ENCODE measurements at regions not wholly inside any gene's neighbourhood (a gene's known extent, or its start where the extent isn't known, plus 50 kb on each side); places are given as distances from the start of the nearest gene placed in this dataset.
"Not testable (repeated sequence)": the region's sequence is repeated elsewhere in the genome, so short reads cannot be mapped to it uniquely, and the experiment has no call there.

DNA sequence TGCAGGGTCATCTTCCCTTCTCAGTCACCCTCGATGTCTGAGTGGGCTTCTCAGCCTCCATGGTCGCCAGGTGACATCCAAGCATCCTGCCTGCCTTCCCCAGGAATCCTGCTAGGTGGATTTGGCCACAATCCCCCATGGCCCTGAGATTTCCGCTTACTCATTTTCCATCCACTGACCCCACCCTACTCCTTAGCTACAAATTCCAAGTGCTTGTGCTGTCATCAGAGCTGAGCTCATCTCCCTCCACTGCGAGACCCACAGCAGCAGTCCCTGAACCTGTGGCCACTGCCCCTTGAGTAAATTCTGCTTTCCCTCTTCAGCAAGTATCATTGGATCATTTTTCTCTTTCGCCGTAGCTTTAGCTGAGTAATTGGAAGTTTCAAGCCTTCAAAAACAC is 90.5 kb upstream of the ANKRD10 start:
- no peak for DNase-seq

DNA sequence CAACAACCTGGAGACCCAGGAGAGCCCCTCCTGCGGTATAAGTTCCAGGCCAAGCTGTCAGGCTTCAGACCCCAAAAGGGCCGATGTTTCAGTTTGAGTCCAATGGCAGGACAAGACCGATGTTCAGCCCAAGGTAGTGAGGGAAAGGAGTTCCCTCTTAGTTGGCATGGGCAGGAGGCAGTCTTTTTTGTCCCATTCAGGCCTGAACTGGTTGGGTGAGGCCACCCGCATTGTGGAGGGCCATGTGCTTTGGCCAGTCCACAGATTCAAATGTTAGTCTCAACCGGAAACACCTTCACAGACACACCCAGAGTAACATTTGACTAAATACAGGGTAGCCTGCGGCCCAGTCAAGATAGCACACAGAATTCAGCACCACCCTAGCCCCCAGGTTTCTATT is 89.6 kb upstream of the ANKRD10 start:
- no peak for DNase-seq

DNA sequence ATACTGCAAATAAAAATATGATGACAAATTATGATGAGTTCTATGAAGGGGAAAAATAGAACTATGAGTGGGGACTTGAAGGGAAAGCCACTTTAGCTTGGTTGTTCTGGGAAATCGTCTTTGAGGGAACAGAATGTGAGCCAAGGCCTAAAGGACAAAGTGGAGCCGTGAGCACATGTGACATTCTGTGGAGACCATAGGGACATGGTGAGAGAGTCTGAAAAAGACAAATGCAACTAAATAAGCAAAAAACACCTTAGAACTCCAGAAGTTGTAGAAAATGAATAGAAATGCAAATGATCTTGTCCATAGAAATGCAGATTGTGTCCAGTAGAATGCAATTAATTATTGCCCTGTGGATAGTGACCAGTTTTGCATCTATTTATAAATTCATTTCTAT is 86.8 kb upstream of the ANKRD10 start:
- no peak for DNase-seq

DNA sequence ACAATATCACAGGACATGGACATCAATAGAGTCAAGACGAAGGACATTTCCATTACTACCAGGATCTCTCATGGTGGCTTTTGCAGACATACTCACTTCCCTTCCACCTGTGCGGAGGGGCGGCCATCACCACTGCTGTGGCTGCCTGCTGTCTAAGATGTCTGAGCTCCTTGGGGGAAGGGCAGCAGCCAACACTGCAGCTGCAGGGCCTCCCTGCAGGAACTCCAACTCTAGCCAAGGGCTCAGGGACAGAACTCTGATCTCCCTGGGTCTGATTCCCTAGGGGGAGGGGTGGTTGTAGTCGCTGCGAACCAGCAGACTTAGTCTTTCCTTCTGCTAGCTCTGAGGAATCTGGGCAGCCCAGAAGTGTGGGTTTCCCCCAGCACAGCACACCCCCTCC is 78.9 kb upstream of the ANKRD10 start:
- no peak for DNase-seq

DNA sequence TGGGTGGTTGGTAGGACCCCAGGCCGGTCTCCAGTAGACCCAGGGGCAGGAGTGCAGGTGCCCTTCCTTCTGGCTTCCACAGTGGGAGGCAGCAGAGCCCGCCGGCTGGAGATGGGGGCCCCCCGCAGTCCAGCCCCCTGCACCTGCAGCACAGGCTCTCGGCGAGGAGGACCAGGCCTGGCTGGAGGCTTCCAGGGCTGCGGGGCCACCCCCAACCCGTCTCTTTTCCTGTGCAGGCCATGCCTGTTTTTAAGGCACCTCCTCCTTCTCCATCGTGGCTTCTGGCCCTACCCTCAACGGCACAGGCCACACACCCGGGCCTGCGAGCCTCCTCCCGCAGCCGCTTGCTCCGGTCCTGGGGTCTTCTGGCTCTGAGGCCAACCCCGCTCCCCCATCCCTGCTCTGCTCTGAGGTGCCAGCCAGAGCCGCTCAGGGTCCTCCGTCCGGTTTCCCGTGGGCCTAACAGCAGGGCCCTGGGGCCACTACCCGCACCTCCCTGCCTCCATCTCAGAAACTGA is 77.2 kb upstream of the ANKRD10 start:
- no peak for DNase-seq

DNA sequence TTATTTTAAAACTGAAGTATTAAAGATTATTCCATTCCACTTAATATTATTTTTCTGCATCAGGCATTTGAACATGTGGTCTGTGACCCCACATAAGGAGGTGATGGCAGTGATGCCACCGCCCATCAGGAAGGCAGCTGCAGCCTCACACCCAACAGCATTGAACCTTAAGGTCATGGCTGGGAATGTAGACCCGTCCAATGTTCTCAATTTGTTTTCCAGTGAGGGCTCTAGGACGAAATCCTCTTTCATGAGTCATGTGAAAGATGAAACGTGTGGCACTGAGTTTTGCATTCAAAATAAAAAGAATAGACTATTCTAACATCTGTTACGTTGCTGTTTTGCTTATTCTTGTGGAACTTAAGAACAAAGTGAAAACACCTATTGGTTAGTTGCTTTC is 74.5 kb upstream of the ANKRD10 start:
- no peak for DNase-seq

DNA sequence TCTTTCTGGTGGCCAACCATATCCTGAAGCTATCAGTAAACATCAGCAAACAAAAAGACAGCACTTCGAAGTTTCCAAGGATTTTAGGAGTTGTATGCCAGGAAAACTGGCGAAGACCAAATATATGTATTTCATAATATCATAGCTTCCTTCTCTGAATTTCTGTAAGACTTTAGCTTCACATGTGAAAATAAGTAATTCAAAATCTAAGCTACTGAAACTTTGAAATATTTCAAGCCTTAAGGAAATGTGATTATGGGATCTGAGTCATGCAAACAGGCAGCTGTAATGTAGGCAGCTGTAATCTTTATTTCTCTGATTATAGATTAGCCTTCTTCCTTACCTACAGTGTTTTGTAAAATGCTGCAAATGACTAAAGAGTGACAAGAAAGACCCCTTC is 70.7 kb upstream of the ANKRD10 start:
- no peak for DNase-seq

DNA sequence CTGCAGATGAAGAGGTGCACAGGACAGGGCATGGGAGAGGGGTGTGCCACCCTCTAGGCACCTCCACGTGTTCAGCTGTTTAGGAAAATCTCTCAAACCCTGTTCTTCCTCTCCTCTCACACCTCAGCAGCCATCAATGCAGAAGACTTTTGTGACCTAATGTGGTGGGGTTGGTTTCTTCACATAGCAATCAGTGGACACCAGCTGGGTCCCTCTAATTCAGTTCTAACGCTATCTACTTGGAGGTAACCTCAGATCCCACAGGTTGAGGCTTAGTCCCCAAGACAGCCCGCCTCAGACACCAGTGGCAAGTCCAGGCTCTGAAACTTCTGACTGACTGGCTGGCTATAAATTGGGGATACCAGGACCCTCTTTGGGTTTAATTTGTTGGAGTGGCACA is 69.9 kb upstream of the ANKRD10 start:
- DNase-seq = no peak

DNA sequence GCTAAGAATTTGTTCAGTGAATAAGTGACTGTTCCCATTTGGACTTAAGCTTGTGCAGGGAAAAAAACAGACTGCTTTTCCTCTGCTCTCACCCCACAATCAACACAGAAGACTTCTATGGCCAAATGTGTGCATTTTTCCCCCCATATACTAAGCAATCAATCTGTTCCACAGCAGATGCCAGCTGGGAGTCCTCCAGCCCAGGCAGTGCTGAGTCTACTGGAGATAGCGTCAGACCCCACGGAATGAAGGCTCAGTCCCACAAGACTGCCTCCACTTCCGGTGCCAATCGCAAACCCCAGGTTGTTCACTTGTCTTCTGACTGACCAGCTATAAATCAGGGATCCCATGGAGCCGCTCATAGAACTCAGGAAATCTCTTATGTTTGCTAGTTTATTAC is 69.5 kb upstream of the ANKRD10 start:
- DNase-seq = no peak

DNA sequence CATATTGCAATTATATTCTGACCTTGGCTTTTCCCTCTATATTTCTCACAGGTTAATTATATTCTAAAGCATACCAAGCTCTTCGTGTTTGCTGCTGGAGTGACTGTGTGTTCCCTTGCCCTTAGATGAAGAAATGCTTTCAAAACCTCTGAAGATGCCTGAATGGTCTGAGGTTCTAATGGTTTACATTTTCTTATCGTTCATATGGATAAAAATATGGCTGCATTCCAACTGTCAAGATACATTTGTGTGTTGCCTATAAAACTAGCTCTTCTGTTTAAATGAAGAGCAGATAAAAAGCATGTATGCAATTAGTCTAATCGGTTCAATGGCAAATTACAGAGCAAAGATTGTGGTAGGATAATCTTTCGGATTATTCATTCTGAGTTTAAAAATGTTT is 68.4 kb upstream of the ANKRD10 start:
- DNase-seq = no peak

DNA sequence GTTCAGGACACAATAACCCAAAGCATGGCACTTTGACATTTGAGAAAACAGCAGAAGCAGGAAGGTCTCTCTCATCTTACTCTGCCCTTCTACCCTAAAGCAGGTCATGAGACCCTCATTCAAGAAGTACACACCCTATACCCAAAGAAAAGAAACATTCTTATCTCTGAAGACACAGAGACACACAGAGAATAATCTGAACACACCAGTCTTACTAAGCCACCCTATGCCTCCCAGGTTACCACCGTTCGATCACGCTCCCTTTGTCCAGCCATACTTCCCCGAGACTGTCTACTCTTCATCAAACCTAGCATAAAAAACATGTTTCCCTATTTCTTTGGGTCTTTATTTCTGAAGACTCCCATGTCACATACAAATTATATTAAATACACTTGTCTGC is 66.5 kb upstream of the ANKRD10 start:
- DNase-seq = no peak

DNA sequence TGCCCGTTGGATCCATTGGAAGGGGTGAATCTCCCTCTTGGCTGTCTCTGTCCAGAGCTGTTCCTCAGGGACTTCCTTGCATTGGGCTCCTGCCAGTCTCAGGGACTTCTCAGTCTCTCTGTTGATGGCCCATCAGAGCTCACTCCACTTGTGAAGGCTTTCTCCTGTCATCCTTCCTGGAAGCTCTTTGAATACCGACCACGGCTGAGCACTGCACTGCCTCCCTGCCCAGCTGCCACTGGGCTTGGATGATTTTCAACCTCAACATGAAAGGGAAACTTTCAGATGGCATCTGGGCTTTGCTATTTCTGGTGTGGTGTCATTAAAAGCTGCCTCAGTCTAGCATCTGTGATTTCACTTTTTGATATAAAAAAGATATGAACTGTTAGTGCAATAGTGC is 66.1 kb upstream of the ANKRD10 start:
- no peak for DNase-seq

DNA sequence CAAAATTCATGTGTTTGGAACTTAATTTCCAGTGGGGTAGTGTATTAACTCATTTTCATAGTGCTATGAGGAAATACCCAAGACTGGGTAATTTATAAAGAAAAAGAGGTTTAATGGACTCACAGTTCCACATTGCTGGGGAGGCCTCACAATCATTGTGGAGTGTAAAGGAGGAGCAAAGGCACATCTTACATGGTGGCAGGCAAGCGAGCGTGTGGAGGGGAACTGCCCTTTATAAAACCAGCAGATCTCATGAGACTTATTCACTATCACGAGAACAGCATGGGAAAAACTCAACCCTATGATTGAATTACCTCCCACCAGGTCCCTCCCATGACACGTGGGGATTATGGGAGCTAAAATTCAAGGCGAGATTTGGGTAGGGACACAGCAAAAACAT is 64.3 kb upstream of the ANKRD10 start:
- not testable (repeated sequence) for DNase-seq

DNA sequence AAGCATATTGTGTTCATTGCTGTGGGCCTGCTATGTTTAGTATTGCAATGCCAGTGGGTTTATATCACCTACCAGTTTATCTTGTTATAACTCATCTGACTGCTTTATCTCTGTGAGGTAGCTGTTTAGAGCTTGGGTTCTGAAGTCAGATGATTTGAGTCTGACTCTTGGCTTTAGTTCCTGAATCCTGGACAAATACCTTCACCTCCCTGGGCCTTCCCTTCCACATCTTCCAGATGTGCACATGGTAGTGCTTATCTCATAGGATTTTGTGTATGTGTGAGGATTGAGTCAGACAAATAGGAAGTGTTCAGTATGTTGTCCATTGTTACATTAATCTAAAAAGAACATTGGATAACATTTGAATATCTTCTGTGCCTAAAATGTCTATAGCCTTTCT is 63.5 kb upstream of the ANKRD10 start:
- DNase-seq = no peak

DNA sequence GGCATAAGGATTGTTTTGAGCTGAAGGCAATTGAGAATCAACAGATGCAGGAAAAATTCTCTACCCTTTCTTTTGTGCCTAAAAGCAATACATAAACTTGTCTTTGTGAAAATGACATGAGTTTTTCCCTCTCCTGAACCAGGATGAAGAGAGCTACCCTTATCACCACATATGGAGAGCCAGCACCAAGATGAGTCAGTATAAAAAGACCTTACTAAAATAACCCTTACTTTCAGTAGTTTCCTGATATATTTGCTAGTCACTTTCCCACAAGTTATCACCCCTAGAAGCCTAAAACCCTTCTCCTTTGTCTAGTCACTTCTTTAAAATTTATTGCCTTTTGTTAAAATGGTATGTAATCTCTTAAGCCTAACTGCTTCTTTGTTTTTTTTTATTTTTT is 61.9 kb upstream of the ANKRD10 start:
- DNase-seq = no peak

DNA sequence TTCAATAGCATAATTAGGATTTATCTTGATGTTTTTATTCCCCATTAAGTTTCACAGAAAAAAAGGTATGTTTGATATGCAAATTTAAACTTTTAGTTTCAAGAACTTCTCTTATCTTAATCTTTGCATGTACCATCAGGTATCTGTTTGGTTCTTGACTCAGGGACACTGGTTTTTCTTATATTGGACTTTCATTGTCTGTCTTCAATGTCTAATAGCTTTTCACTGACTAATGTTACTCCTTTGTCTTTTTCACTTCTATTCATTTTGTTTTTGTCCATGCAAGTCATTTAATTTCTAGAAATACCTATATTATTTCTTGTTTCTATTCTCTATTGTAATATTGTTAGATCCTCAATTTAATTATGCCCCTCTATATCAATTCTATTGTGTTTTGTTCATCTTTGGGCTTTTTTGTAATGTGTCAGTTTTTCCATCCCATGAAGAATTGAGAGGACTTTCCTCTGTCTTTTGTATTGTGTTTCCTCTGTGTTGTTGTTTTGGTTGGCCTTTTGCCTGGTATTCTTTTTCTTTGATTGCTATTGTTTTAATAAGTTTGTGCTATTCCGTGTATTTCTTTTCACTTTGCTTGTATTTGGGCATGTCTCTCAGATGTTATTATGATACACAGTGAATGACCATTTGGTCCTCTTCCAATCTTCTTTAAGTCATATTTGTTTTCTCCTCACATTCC is 58.3 kb upstream of the ANKRD10 start:
- DNase-seq = no peak

DNA sequence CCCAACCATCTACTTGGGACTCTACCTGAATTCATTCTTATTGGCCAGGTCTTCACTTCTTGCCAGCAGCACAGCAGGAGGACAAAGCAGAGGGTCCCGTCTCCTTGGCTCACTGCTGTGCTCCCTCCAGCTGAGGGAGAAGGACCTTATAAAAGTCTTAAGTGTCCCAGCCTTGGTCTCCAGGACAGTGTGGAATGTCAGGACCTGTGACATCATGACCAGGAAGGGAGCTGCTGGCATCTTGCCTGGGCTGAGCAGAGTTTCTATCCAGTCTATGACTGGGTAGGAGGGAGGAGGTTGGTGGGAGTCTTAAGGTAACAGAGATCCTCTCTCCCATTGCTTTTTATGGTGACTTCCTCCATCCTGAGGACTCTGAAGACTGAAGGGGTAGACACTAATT is 56.6 kb upstream of the ANKRD10 start:
- DNase-seq = no peak

DNA sequence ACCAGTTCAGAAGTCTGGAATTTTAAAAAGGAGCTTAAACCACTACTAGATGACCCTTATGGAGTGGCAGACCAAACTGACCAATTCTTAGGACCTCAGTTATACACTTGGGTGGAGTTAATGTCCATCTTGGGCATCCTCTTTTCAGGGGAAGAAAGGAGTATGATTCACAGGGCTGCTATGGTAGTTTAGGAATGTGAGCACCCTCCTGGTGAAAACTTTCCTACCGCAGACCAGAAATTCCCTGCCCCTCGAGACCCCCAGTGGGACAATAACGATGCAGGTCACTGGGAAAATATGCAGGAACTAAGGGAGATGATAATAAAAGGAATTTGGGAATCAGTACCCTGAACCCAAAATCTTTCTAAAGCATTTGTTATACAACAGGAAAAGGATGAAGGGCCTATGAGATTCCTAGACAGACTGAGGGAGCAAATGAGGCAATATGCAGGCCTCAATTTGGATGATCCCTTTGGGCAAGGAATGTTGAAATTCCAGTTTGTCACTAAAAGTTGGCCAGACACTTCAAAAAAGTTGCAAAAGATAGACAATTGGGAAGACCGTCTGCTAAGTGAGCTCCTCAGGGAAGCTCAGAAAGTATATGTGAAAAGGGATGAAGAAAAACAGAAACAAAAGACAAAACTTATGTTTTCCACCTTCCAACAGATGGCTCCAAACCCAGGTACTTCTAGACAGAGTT is 52.4 kb upstream of the ANKRD10 start:
- not testable (repeated sequence) for DNase-seq

DNA sequence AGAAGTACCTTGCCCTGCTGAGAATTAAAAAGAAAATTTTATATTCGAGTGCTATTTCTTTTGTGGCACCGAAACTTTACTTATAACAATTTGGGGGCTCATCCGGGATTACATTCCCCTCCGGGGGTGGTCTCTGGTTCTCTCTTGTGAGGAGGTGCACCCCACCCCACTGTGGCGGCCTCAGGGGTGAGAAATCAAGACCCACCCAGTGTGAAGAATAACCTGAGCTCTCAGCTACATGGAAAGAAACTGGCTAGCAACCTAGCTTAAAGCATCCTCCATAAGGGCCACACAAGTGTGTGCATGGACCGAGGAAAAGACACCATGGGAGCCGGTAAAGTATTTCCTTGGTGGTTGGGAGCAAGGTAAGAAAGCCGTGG is 50.9 kb upstream of the ANKRD10 start:
- DNase-seq = no peak

DNA sequence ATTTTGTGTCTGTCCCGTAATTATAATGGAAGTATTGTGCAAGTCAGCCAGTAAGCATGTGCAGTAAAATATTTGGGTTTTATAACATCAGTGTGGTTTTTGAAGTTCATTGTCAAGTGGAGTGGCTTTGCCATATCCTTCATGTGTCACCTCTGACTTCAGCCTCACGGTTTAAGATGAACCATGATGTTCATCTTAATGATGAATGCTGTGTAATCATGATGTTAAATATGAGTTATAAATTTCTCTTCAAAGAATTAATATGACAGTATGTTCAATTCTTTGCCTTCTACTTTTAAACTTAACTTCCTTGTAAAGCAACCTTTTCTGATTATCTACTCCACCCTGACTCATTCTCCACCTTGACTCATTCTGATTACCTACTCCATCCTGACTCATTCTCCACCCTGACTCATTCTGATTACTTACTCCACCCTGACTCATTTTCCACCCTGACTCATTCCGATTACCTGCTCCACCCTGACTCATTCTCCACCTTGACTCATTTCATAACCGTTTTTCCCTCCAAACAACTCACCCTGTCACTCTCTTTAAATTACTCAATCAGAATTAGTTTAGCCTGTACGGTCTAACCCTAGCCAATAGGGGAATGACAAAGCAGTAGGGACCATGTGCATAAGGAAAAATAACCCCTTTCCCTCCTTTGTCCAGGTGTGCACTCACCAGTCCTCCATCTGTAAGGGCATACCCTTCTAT is 50.3 kb upstream of the ANKRD10 start:
- DNase-seq = no peak

Measured in NCI-H1417 (cell line).